GM10248 (cell line): ENCODE measurements at regions not wholly inside any gene's neighbourhood (a gene's known extent, or its start where the extent isn't known, plus 50 kb on each side); places are given as distances from the start of the nearest gene placed in this dataset.
A peak's percentile ranks its signal among the peaks of the same experiment; 100 is the strongest.

Experiments
- CTCF ChIA-PET: fragments of 300-600 bp; sonication (Branson Sonifier 250); formaldehyde crosslinking; extraction: SDS; loops from one replicate; lab custom pipeline; 2021; ENCODE audit warnings: antibody characterized with exemption; lab: Yijun Ruan, JAX
- POLR2A ChIA-PET: fragments of 350-650 bp; sonication (Branson Sonifier 250); formaldehyde crosslinking; extraction: SDS; loops from one replicate; lab custom pipeline; 2020; ENCODE audit warnings: antibody characterized with exemption; lab: Yijun Ruan, JAX
- DNase-seq: peaks from one replicate; pipeline ENCODE4 v3.0.0; 2012; ENCODE audit errors: extremely low spot score
- TF ChIP-seq, protein P1 (sequence below): IDR thresholded peaks from 2 replicates; pipeline ENCODE4 v1.5.1; 2012; ENCODE audit warnings: mild to moderate bottlenecking, low read depth; ENCODE audit errors: extremely low read depth, missing control alignments, control extremely low read depth

GRCh38 chr2:9102861-9103662, 99.6 kb upstream of the MBOAT2 start:
- ChIA-PET CTCF (interaction anchor here (0.9 to 1.2 kb wide), 2 partner anchors 11 to 37 kb away, joined by 3 to 4 read pairs; no protein-coding TSS in a partner anchor), POLR2A (no interaction called here)
- DNase-seq, result no peak
- TF ChIP-seq, protein P1, sequence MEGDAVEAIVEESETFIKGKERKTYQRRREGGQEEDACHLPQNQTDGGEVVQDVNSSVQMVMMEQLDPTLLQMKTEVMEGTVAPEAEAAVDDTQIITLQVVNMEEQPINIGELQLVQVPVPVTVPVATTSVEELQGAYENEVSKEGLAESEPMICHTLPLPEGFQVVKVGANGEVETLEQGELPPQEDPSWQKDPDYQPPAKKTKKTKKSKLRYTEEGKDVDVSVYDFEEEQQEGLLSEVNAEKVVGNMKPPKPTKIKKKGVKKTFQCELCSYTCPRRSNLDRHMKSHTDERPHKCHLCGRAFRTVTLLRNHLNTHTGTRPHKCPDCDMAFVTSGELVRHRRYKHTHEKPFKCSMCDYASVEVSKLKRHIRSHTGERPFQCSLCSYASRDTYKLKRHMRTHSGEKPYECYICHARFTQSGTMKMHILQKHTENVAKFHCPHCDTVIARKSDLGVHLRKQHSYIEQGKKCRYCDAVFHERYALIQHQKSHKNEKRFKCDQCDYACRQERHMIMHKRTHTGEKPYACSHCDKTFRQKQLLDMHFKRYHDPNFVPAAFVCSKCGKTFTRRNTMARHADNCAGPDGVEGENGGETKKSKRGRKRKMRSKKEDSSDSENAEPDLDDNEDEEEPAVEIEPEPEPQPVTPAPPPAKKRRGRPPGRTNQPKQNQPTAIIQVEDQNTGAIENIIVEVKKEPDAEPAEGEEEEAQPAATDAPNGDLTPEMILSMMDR, result no peak

DNA sequence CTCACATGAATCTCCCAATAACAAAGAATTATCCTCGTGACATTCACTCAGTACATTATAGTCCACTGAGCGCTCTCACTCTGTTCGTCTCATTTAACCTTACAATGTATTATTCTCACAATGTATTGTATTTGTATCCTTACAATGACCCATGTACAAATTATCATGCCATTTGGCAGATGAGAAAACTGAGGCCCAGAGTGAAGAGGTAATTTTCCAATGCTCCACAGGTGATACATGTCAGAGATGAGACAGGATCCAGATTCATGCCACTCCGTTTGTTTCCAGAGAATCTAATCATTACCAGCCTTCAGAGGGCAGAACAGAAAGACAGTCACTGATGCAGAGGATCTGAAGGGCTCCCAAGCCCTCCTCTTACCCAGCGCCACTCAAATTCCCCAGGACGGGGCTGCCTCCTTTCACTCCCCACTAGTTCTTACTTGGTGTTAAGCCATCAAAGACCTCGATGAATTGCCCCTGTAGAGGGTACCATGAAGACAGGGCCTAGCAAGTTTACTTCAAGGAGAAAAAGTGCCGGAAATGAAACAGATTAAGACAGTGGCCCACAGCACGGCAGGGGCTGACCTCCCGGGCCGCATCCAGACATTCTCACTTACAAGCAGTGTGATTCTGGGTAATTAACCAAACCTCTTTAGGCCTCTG, 98.4 kb upstream of the MBOAT2 start:
- TF ChIP-seq, protein P1, result no peak
- POLR2A ChIA-PET, result no interaction called here
- CTCF ChIA-PET, result no interaction called here
- DNase-seq, result no peak

- CTCF ChIA-PET, result interaction anchor here (1.0 to 1.7 kb wide), 6 partner anchors 9 to 227 kb away, joined by 3 to 7 read pairs (median 4); no protein-coding TSS in a partner anchor
- peak; percentile 53 for DNase-seq
- POLR2A ChIA-PET, result interaction anchor here (0.7 to 1.4 kb wide), 2 partner anchors 27 to 418 kb away, joined by 3 to 4 read pairs; partner anchors contain the start of gene ID2
- TF ChIP-seq, protein P1, result no peak
Measured at GRCh38 chr2:9100080-9100876, 96.8 kb upstream of the MBOAT2 start.

DNA sequence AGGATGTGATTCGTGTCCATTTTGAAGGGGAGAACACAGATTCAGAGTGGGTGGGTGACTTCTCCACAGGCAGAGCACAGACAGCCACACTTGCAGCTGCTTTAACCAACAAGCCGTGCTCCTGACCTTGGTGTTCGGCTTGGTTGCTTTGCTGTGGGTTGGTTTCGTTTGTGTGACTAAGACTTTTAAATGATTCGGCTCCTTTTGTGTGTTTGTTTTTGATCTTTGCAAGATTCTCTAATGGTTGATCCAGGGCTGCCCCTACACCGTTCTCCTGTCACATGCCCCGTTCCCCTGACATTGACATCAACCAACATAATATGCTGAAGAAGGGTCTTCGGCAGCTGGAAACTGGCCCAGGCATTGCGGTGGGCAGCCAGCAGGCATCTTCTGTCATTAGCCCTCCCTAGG, 95.9 kb upstream of the MBOAT2 start:
- peak; percentile 54 for DNase-seq
- TF ChIP-seq, protein P1, result no peak
- POLR2A ChIA-PET, result interaction anchor here (1.4 kb wide), 1 partner anchor 418 kb away, joined by 4 read pairs; the partner anchor contains the start of gene ID2
- CTCF ChIA-PET, result interaction anchor here (1.4 to 1.7 kb wide), 2 partner anchors 135 to 226 kb away, joined by 4 to 5 read pairs; no protein-coding TSS in a partner anchor

- POLR2A ChIA-PET, result no interaction called here
- TF ChIP-seq, protein P1, result no peak
- DNase-seq, result no peak
- CTCF ChIA-PET, result no interaction called here
Measured at GRCh38 chr2:9097892-9098291, 94.4 kb upstream of the MBOAT2 start.

DNA sequence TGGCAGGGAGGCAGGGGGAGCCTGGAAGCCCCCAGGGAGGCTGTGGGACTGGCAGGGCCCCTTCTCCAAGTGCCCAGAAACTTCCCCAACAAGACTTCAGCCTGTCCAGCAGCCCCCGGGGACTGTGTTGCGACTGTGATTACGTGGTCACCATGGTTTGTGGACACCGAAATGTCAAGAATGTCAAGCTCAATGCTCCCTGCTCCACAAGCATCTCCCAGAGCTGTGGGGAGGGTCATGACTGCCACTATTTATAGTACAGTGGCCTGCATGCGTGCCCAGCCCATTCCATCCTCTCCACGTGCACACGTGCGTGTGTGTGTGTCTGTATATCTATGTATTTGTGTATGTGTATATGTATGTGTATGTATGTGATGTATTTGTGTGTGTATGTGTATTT, 93.8 kb upstream of the MBOAT2 start:
- TF ChIP-seq, protein P1, result no peak
- ChIA-PET POLR2A (no interaction called here), CTCF (interaction anchor here (1.4 kb wide), 1 partner anchor 19 kb away, joined by 3 read pairs; no protein-coding TSS in a partner anchor)
- DNase-seq, result no peak
